Stimulated activated naive CD8-positive, alpha-beta T cell treated with anti-CD3 and anti-CD28 coated beads, Interleukin-15, Interleukin-2, amounts not matched to agents 100 U/mL and 50 U/mL, for 24 hours (primary cell): ENCODE measurements at regions not wholly inside any gene's neighbourhood (a gene's known extent, or its start where the extent isn't known, plus 50 kb on each side); places are given as distances from the start of the nearest gene placed in this dataset.
A peak's percentile ranks its signal among the peaks of the same experiment; 100 is the strongest.
"Not testable (repeated sequence)": the region's sequence is repeated elsewhere in the genome, so short reads cannot be mapped to it uniquely, and the experiment has no call there.

ENCODE experiments used
- ATAC-seq: fragments of 150-1000 bp; cut with Tn5 transposase; one replicate; pipeline ENCODE4 v1.10.0; 2021
- DNase-seq: peaks from one replicate; pipeline ENCODE4 v3.0.0; 2021

- ATAC-seq, DNase-seq: not testable (repeated sequence)
These were observed 197.1 kb upstream of the TBL1XR1 start for GRCh38 chr3:177394231-177395024.

GRCh38 chr3:177396733-177397132 lies 199.5 kb upstream of the TBL1XR1 start:
- no peak for ATAC-seq
- no peak for DNase-seq

- ATAC-seq (no peak), DNase-seq (no peak)
These were observed 204.1 kb upstream of the TBL1XR1 start for GRCh38 chr3:177401375-177401774.

GRCh38 chr3:177402533-177402932 lies 205.3 kb upstream of the TBL1XR1 start:
- DNase-seq (no peak), ATAC-seq (no peak)

GRCh38 chr3:177405191-177405672 lies 207.9 kb upstream of the TBL1XR1 start:
- ATAC-seq: no peak
- DNase-seq: no peak

GRCh38 chr3:177410730-177411129 lies 213.4 kb upstream of the TBL1XR1 start:
- DNase-seq: no peak
- ATAC-seq: no peak

GRCh38 chr3:177411201-177411600 lies 213.9 kb upstream of the TBL1XR1 start:
- no peak for DNase-seq
- no peak for ATAC-seq

GRCh38 chr3:177412677-177413170 lies 215.4 kb upstream of the TBL1XR1 start:
- DNase-seq, ATAC-seq: not testable (repeated sequence)

GRCh38 chr3:177414093-177414492 lies 216.8 kb upstream of the TBL1XR1 start:
- no peak for ATAC-seq

GRCh38 chr3:177418787-177419186 lies 221.5 kb upstream of the TBL1XR1 start:
- ATAC-seq: no peak
- DNase-seq: no peak

More at GRCh38 chr3:177414093-177414492, 216.8 kb upstream of the TBL1XR1 start:
- DNase-seq: no peak

- DNase-seq (no peak), ATAC-seq (peak; percentile 63)
These were observed 222.8 kb upstream of the TBL1XR1 start for GRCh38 chr3:177419904-177420601.

GRCh38 chr3:177420651-177421480 lies 223.6 kb upstream of the TBL1XR1 start:
- DNase-seq: no peak

GRCh38 chr3:177421481-177421785 lies 224.2 kb upstream of the TBL1XR1 start:
- DNase-seq (no peak), ATAC-seq (no peak)

More at GRCh38 chr3:177420651-177421480, 223.6 kb upstream of the TBL1XR1 start:
- no peak for ATAC-seq

- DNase-seq (no peak), ATAC-seq (no peak)
These were observed 227.2 kb upstream of the TBL1XR1 start for GRCh38 chr3:177424521-177424920.

- no peak for DNase-seq
These were observed 227.8 kb upstream of the TBL1XR1 start for GRCh38 chr3:177425042-177425441.

GRCh38 chr3:177426106-177426877 lies 229.0 kb upstream of the TBL1XR1 start:
- ATAC-seq (no peak), DNase-seq (no peak)

More at GRCh38 chr3:177425042-177425441, 227.8 kb upstream of the TBL1XR1 start:
- no peak for ATAC-seq

- ATAC-seq (peak; percentile 97), DNase-seq (peak; percentile 39)
These were observed 229.7 kb upstream of the TBL1XR1 start for GRCh38 chr3:177426878-177427495.

- DNase-seq (no peak), ATAC-seq (peak; percentile 56)
These were observed 230.3 kb upstream of the TBL1XR1 start for GRCh38 chr3:177427540-177427939.

GRCh38 chr3:177429079-177429478 lies 231.8 kb upstream of the TBL1XR1 start:
- ATAC-seq (no peak), DNase-seq (no peak)

GRCh38 chr3:177429771-177430170 lies 232.5 kb upstream of the TBL1XR1 start:
- DNase-seq (no peak), ATAC-seq (no peak)

GRCh38 chr3:177430653-177431052 lies 233.4 kb upstream of the TBL1XR1 start:
- ATAC-seq (no peak), DNase-seq (no peak)
